22Rv1 (cell line): ENCODE measurements at regions not wholly inside any gene's neighbourhood (a gene's known extent, or its start where the extent isn't known, plus 50 kb on each side); places are given as distances from the start of the nearest gene placed in this dataset.

Experiments
- H3K27ac ChIP-seq: fragments of 450-650 bp; 2 replicates; pipeline ENCODE4 v1.5.1; 2017
- ZFX ChIP-seq: fragments of 450-650 bp; IDR thresholded peaks from 2 replicates; pipeline ENCODE4 v1.6.1; 2017; ENCODE audit warnings: antibody characterized with exemption, borderline replicate concordance
- TF ChIP-seq, protein P1 (sequence below): fragments of 450-650 bp; IDR thresholded peaks from 2 replicates; pipeline ENCODE4 v1.5.1; 2017; ENCODE audit warnings: mild to moderate bottlenecking

DNA sequence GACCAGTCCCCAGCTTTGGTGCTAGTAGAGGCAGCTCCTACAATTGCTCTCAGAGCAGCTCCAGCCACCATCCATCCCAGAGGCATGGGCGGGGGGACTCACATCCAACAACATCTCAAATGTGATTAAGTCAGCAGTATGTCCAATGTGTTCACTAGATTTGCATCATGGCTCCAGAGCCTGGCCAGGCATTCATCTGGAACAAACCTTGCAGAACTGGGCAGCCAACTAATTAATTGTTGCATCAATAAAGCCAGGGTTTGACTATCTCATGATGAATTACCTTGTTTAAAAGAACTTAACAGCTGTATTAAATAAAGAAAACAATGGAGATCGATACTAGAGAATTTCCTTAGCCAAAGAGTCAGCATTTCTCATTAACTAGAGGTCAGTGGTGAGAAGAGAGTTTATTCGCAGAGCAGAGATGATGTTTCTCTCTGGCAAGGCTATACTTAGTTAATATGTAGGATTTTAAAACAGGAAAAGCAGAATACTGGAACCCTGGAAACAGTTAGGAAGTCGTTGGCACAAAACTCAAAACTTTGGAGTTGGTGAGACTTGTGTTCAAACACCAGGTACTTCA lies 494.4 kb downstream of the GRIN2A start:
- no peak for TF ChIP-seq ZFX

DNA sequence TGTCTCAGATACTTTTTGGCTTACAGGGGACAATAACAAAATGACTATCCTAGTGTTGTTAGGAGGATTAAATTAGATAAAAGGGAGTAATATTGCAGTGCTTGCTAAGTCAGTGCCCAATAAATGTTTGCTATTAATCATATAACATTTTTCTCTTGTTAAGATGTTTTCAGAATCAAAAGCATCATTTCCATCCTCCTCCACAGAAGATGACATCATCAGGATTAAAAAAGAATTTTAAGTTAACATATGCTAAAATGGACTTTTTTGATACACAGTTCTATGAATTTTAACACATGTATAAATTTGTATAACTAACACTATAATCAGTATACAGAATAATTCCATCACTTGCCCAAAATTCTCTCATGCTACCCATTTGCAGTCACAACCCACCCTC lies 492.6 kb downstream of the GRIN2A start:
- H3K27ac ChIP-seq: no peak overlapping the region
- TF ChIP-seq ZFX: no peak
- TF ChIP-seq, protein P1, sequence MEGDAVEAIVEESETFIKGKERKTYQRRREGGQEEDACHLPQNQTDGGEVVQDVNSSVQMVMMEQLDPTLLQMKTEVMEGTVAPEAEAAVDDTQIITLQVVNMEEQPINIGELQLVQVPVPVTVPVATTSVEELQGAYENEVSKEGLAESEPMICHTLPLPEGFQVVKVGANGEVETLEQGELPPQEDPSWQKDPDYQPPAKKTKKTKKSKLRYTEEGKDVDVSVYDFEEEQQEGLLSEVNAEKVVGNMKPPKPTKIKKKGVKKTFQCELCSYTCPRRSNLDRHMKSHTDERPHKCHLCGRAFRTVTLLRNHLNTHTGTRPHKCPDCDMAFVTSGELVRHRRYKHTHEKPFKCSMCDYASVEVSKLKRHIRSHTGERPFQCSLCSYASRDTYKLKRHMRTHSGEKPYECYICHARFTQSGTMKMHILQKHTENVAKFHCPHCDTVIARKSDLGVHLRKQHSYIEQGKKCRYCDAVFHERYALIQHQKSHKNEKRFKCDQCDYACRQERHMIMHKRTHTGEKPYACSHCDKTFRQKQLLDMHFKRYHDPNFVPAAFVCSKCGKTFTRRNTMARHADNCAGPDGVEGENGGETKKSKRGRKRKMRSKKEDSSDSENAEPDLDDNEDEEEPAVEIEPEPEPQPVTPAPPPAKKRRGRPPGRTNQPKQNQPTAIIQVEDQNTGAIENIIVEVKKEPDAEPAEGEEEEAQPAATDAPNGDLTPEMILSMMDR: no peak

More for the DNA sequence above, 494.4 kb downstream of the GRIN2A start:
- H3K27ac ChIP-seq: no peak overlapping the region

DNA sequence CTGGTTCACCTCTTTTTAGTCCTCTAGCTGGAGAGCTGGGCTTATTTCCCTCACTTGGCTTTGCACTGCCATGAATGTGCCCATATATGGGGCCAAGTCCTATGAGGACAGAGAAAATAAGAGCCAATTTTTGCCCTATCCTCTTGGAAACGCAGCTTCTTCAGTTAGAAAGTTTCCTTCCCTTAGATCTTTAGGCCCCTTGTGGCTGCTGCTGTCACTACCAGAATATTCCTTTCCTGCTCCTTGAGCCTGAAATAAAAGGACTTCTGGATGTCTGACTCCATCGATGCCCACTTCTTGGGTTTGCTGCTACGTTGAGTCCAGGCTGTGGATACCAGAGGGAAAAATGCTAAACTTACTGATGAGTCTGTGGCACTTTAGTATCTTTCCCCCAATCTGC lies 487.1 kb downstream of the GRIN2A start:
- H3K27ac ChIP-seq: no peak overlapping the region
- TF ChIP-seq, protein P1: no peak
